ENCODE measurements at regions not wholly inside any gene's neighbourhood (a gene's known extent, or its start where the extent isn't known, plus 50 kb on each side); places are given as distances from the start of the nearest gene placed in this dataset.

- DNase-seq (ENCODE audit: low read depth in 3 of 3): no peak
Observed at GRCh38 chr6:40077315-40077714, 143.1 kb upstream of the MOCS1 start.

GRCh38 chr6:40075056-40075590 is 140.9 kb upstream of the MOCS1 start:
- DNase-seq (ENCODE audit: low read depth in 3 of 3): no peak

- no peak for DNase-seq (ENCODE audit: low read depth in 3 of 3)
Observed at GRCh38 chr6:40074306-40075055, 140.2 kb upstream of the MOCS1 start.

GRCh38 chr6:40066372-40066771 is 132.1 kb upstream of the MOCS1 start:
- no peak for DNase-seq (ENCODE audit: low read depth in 3 of 3)

- DNase-seq (ENCODE audit: low read depth in 3 of 3): no peak
Observed at GRCh38 chr6:40056865-40057264, 122.6 kb upstream of the MOCS1 start.

- no peak for DNase-seq (ENCODE audit: low read depth in 3 of 3)
Observed at GRCh38 chr6:40054602-40055001, 120.3 kb upstream of the MOCS1 start.

- DNase-seq (ENCODE audit: low read depth in 3 of 3): no peak
Observed at GRCh38 chr6:40054186-40054585, 119.9 kb upstream of the MOCS1 start.

- DNase-seq (ENCODE audit: low read depth in 3 of 3): no peak
Observed at GRCh38 chr6:40049128-40049527, 114.9 kb upstream of the MOCS1 start.

- no peak for DNase-seq (ENCODE audit: low read depth in 3 of 3)
Observed at GRCh38 chr6:40044196-40044595, 109.9 kb upstream of the MOCS1 start.

- DNase-seq (ENCODE audit: low read depth in 3 of 3): no peak
Observed at GRCh38 chr6:40042232-40042631, 108.0 kb upstream of the MOCS1 start.

GRCh38 chr6:40039042-40039441 is 104.8 kb upstream of the MOCS1 start:
- DNase-seq (ENCODE audit: low read depth in 3 of 3): no peak

GRCh38 chr6:40038626-40039025 is 104.4 kb upstream of the MOCS1 start:
- no peak for DNase-seq (ENCODE audit: low read depth in 3 of 3)

- no peak for DNase-seq (ENCODE audit: low read depth in 3 of 3)
Observed at GRCh38 chr6:40037271-40037670, 103.0 kb upstream of the MOCS1 start.

- DNase-seq (ENCODE audit: low read depth in 3 of 3): no peak
Observed at GRCh38 chr6:40036186-40036585, 101.9 kb upstream of the MOCS1 start.

GRCh38 chr6:40028449-40028848 is 94.2 kb upstream of the MOCS1 start:
- DNase-seq (ENCODE audit: low read depth in 3 of 3): no peak

- no peak for DNase-seq (ENCODE audit: low read depth in 3 of 3)
Observed at GRCh38 chr6:40022867-40023266, 88.6 kb upstream of the MOCS1 start.

GRCh38 chr6:40020166-40020565 is 85.9 kb upstream of the MOCS1 start:
- no peak for DNase-seq (ENCODE audit: low read depth in 3 of 3)

- no peak for DNase-seq (ENCODE audit: low read depth in 3 of 3)
Observed at GRCh38 chr6:40015530-40015929, 81.3 kb upstream of the MOCS1 start.

GRCh38 chr6:40011844-40012243 is 77.6 kb upstream of the MOCS1 start:
- no peak for DNase-seq (ENCODE audit: low read depth in 3 of 3)

GRCh38 chr6:40000964-40001515 is 66.8 kb upstream of the MOCS1 start:
- no peak for DNase-seq (ENCODE audit: low read depth in 3 of 3)

- DNase-seq (ENCODE audit: low read depth in 3 of 3): no peak
Observed at GRCh38 chr6:39999006-39999867, 65.0 kb upstream of the MOCS1 start.

- DNase-seq (ENCODE audit: low read depth in 3 of 3): no peak
Observed at GRCh38 chr6:39998126-39998525, 63.9 kb upstream of the MOCS1 start.

Measured in stimulated activated CD4-positive, alpha-beta T cell treated with anti-CD3 and anti-CD28 coated beads, TNF-alpha, amount 100 ng/mL, for 48 hours (primary cell).